SU-DHL-6 (cell line): ENCODE measurements at regions not wholly inside any gene's neighbourhood (a gene's known extent, or its start where the extent isn't known, plus 50 kb on each side); places are given as distances from the start of the nearest gene placed in this dataset.

ENCODE experiments used
- H2AFZ ChIP-seq: fragments of 200-600 bp; sonication (generic); 2 replicates; pipeline ENCODE4 v1.6.1; 2014; ENCODE audit warnings: low read depth, mild to moderate bottlenecking, moderate library complexity, mixed read lengths, antibody characterized with exemption, low read length; ENCODE audit not compliant: severe bottlenecking
- H3F3A ChIP-seq: fragments of 200-600 bp; shearing (Covaris generic); 2 replicates; pipeline ENCODE4 v1.6.0; 2016; ENCODE audit warnings: antibody characterized with exemption, mild to moderate bottlenecking; ENCODE audit not compliant: insufficient read depth
- H3K27ac ChIP-seq: fragments of 200-600 bp; sonication (generic); 2 replicates; pipeline ENCODE4 v1.5.1; 2016; ENCODE audit warnings: low read depth, mild to moderate bottlenecking, low read length, moderate library complexity, mixed read lengths
- H3K27me3 ChIP-seq: fragments of 200-600 bp; sonication (generic), shearing (Covaris generic); 2 replicates; pipeline ENCODE4 v1.6.0; 2014; ENCODE audit warnings: mild to moderate bottlenecking, low read length
- H3K36me3 ChIP-seq: fragments of 200-600 bp; sonication (generic); 2 replicates; pipeline ENCODE4 v1.6.1; 2014; ENCODE audit warnings: mild to moderate bottlenecking, low read length, mixed read lengths
- H3K4me2 ChIP-seq: fragments of 300-600, 200-600 bp; shearing (Covaris generic), sonication (generic); 2 replicates; pipeline ENCODE4 v1.6.0; 2014; ENCODE audit warnings: low read length, low read depth, mild to moderate bottlenecking; ENCODE audit not compliant: poor library complexity, severe bottlenecking
- H3K4me3 ChIP-seq: fragments of 200-600 bp; sonication (generic); 2 replicates; pipeline ENCODE4 v1.5.1; 2014; ENCODE audit warnings: antibody characterized with exemption, low read length, mild to moderate bottlenecking, mixed read lengths; ENCODE audit not compliant: insufficient read depth, poor library complexity, severe bottlenecking
- H3K79me2 ChIP-seq: fragments of 200-600 bp; sonication (generic); 2 replicates; pipeline ENCODE4 v1.6.1; 2014; ENCODE audit warnings: mild to moderate bottlenecking, low read length, moderate library complexity; ENCODE audit not compliant: insufficient read depth
- H3K9ac ChIP-seq: fragments of 200-600 bp; sonication (generic); 2 replicates; pipeline ENCODE4 v1.7.0; 2014; ENCODE audit warnings: mild to moderate bottlenecking, low read length
- H3K9me2 ChIP-seq: fragments of 200-600 bp; sonication (generic); replicated peaks from 2 replicates; pipeline ENCODE4 v1.6.1; 2014; ENCODE audit warnings: low read length; ENCODE audit not compliant: insufficient read depth
- H3K9me3 ChIP-seq: fragments of 200-600 bp; sonication (generic); 2 replicates; pipeline ENCODE4 v1.6.1; 2014; ENCODE audit warnings: low read length, mixed read lengths; ENCODE audit not compliant: insufficient read depth
- H4K20me1 ChIP-seq: fragments of 200-600 bp; sonication (generic); 2 replicates; pipeline ENCODE4 v1.6.1; 2014; ENCODE audit warnings: low read depth, mild to moderate bottlenecking, antibody characterized with exemption, low read length, moderate library complexity, mixed read lengths
- CTCF ChIP-seq: fragments of 200-600 bp; sonication (generic); IDR thresholded peaks from one replicate; pipeline ENCODE4 v1.5.1; 2017; ENCODE audit warnings: antibody characterized with exemption, mild to moderate bottlenecking, low read length, moderate library complexity; ENCODE audit not compliant: insufficient read depth, poor library complexity, severe bottlenecking
- EZH2phosphoT487 ChIP-seq: fragments of 200-600 bp; sonication (generic), shearing (Covaris generic); conservative IDR thresholded peaks from 2 replicates; pipeline ENCODE4 v1.6.1; 2018; ENCODE audit warnings: mild to moderate bottlenecking, antibody characterized with exemption, low read length, moderate library complexity, mixed read lengths

GRCh38 chr4:180596888-180597483 is 1646.2 kb upstream of the TENM3 start:
- Histone ChIP-seq H4K20me1 (no peaks in the 10 kb centered on the region), H3K9me3 (no peaks in the 10 kb centered on the region), H3K27me3 (no peaks in the 10 kb centered on the region), H3F3A (no peaks in the 10 kb centered on the region), H3K27ac (no peak overlapping the region), H3K4me3 (no peak overlapping the region), H3K4me2 (no peak overlapping the region), H3K36me3 (no peaks in the 10 kb centered on the region), H2AFZ (no peak overlapping the region), H3K9me2 (no peaks in the 10 kb centered on the region), H3K9ac (no peak overlapping the region), H3K79me2 (no peaks in the 10 kb centered on the region)
- TF ChIP-seq EZH2phosphoT487 (no peak), CTCF (no peak)

GRCh38 chr4:180598281-180598680 is 1644.9 kb upstream of the TENM3 start:
- no peak overlapping the region for H3K9ac ChIP-seq
- H3F3A ChIP-seq = no peaks in the 10 kb centered on the region
- no peaks in the 10 kb centered on the region for H3K36me3 ChIP-seq
- no peaks in the 10 kb centered on the region for H3K9me3 ChIP-seq
- no peak overlapping the region for H3K4me3 ChIP-seq
- H2AFZ ChIP-seq = no peak overlapping the region
- H3K4me2 ChIP-seq = no peak overlapping the region
- H3K9me2 ChIP-seq = no peaks in the 10 kb centered on the region
- TF ChIP-seq EZH2phosphoT487 (no peak), CTCF (no peak)
- no peak overlapping the region for H3K27ac ChIP-seq
- H3K79me2 ChIP-seq = no peaks in the 10 kb centered on the region
- no peaks in the 10 kb centered on the region for H4K20me1 ChIP-seq
- no peaks in the 10 kb centered on the region for H3K27me3 ChIP-seq

- H3K9me3 ChIP-seq = no peaks in the 10 kb centered on the region
- no peak overlapping the region for H3K4me3 ChIP-seq
- no peaks in the 10 kb centered on the region for H4K20me1 ChIP-seq
- no peak overlapping the region for H3K9ac ChIP-seq
- H3K27me3 ChIP-seq = no peaks in the 10 kb centered on the region
- H2AFZ ChIP-seq = no peak overlapping the region
- no peak for TF ChIP-seq EZH2phosphoT487
- no peak for TF ChIP-seq CTCF
- H3K9me2 ChIP-seq = no peaks in the 10 kb centered on the region
- H3K27ac ChIP-seq = no peak overlapping the region
- H3K79me2 ChIP-seq = no peaks in the 10 kb centered on the region
- no peaks in the 10 kb centered on the region for H3F3A ChIP-seq
- H3K4me2 ChIP-seq = no peak overlapping the region
- no peaks in the 10 kb centered on the region for H3K36me3 ChIP-seq
These were observed 1639.4 kb upstream of the TENM3 start for GRCh38 chr4:180603791-180604190.

GRCh38 chr4:180610324-180610723 is 1632.9 kb upstream of the TENM3 start:
- Histone ChIP-seq H3K4me3 (no peak overlapping the region), H3K9me3 (no peaks in the 10 kb centered on the region), H3K9me2 (no peaks in the 10 kb centered on the region), H3K27me3 (no peaks in the 10 kb centered on the region), H2AFZ (no peak overlapping the region), H3K27ac (no peak overlapping the region), H3F3A (no peaks in the 10 kb centered on the region), H3K4me2 (no peak overlapping the region), H3K79me2 (no peaks in the 10 kb centered on the region), H3K36me3 (no peaks in the 10 kb centered on the region), H3K9ac (no peak overlapping the region), H4K20me1 (no peaks in the 10 kb centered on the region)
- TF ChIP-seq EZH2phosphoT487 = no peak
- no peak for TF ChIP-seq CTCF
